GM23248 (cell line): ENCODE measurements at regions not wholly inside any gene's neighbourhood (a gene's known extent, or its start where the extent isn't known, plus 50 kb on each side); places are given as distances from the start of the nearest gene placed in this dataset.

Experiments used
- DNase-seq: peaks from one replicate; pipeline ENCODE4 v3.0.0-alpha.2; 2015
- H2AFZ ChIP-seq: fragments of 200-600 bp; sonication (generic); 2 replicates; pipeline ENCODE4 v1.6.1; 2016; ENCODE audit warnings: antibody characterized with exemption
- H3F3A ChIP-seq: fragments of 200-600 bp; sonication (generic); 2 replicates; pipeline ENCODE4 v1.6.1; 2016; ENCODE audit warnings: mild to moderate bottlenecking, antibody characterized with exemption, mixed run types; ENCODE audit not compliant: insufficient read depth
- H3K27ac ChIP-seq: fragments of 200-600 bp; sonication (generic); 2 replicates; pipeline ENCODE4 v1.5.1; 2016; ENCODE audit warnings: mild to moderate bottlenecking
- H3K27me3 ChIP-seq: fragments of 200-600 bp; sonication (generic); replicated peaks from 2 replicates; pipeline ENCODE4 v1.6.1; 2016; ENCODE audit warnings: mild to moderate bottlenecking; ENCODE audit not compliant: insufficient read depth
- H3K36me3 ChIP-seq: fragments of 200-600 bp; sonication (generic); 2 replicates; pipeline ENCODE4 v1.6.1; 2016; ENCODE audit warnings: low read depth, mild to moderate bottlenecking
- H3K4me1 ChIP-seq: fragments of 200-600 bp; sonication (generic); 2 replicates; pipeline ENCODE4 v1.6.1; 2016; ENCODE audit warnings: mild to moderate bottlenecking; ENCODE audit not compliant: insufficient read depth
- H3K4me2 ChIP-seq: fragments of 200-600 bp; sonication (generic); one replicate; pipeline ENCODE4 v1.6.1; 2016; ENCODE audit warnings: mild to moderate bottlenecking; ENCODE audit not compliant: unreplicated experiment
- H3K4me3 ChIP-seq: fragments of 200-600 bp; sonication (generic); 2 replicates; pipeline ENCODE4 v1.5.1; 2016; ENCODE audit warnings: mild to moderate bottlenecking
- H3K79me2 ChIP-seq: fragments of 200-600 bp; sonication (generic); 2 replicates; pipeline ENCODE4 v1.6.1; 2016; ENCODE audit warnings: mild to moderate bottlenecking; ENCODE audit not compliant: insufficient read depth
- H3K9ac ChIP-seq: fragments of 200-600 bp; sonication (generic); 2 replicates; pipeline ENCODE4 v1.6.1; 2016; ENCODE audit warnings: mild to moderate bottlenecking
- H3K9me2 ChIP-seq: fragments of 200-600 bp; sonication (generic); 2 replicates; pipeline ENCODE4 v1.6.1; 2016; ENCODE audit warnings: mixed run types, mild to moderate bottlenecking, moderate library complexity; ENCODE audit not compliant: insufficient read depth
- H3K9me3 ChIP-seq: fragments of 200-600 bp; sonication (generic); one replicate; pipeline ENCODE4 v1.6.1; 2017; ENCODE audit warnings: low read depth
- H4K20me1 ChIP-seq: fragments of 200-600 bp; sonication (generic); 2 replicates; pipeline ENCODE4 v1.6.0; 2016; ENCODE audit not compliant: insufficient read depth
- EZH2 ChIP-seq: fragments of 200-600 bp; sonication (generic); IDR thresholded peaks from 2 replicates; pipeline ENCODE4 v1.6.1; 2018; ENCODE audit warnings: antibody characterized with exemption, mild to moderate bottlenecking; ENCODE audit not compliant: insufficient read depth, poor library complexity, severe bottlenecking
- EZH2phosphoT487 ChIP-seq: fragments of 200-600 bp; sonication (generic); IDR thresholded peaks from 2 replicates; pipeline ENCODE4 v1.6.1; 2018; ENCODE audit warnings: antibody characterized with exemption, moderate library complexity, mild to moderate bottlenecking, low read depth; ENCODE audit not compliant: insufficient read depth
- WGBS, 2 experiments: methylation state at CpG; one replicate each; pipeline ENCODE4 v1.1.6; 2015 to 2017; ENCODE audit warnings: low lambda C conversion rate in 2 of 2, low coverage in 1 of 2; ENCODE audit errors: missing lambda C conversion rate in 2 of 2; 5-methylcytosine and 5-hydroxymethylcytosine counted together
- in situ Hi-C: fragments of 300-500 bp; cut with MboI; formaldehyde crosslinking; loops from 2 replicates; pipeline ENCODE4 v1.15.0; 2020

DNA sequence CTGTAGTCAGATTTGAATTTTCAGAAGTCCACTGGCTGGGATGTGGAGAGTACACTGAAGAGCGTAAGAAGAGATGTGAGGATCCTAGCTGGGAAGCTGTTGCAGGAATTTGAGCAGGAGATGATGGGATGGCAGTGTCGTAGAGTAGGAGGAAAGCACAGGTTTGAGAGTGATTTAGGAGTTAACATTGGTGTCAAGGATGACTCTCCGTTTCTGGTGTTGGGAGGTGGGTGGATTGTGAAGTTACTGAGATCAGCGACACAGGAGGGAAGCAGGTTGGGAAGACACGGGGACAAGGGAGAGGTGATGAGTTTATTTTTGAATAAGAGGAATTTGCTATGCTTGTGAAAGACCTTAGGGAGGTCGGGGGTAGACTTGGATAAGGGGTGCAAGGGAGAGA lies 434.2 kb upstream of the TPM1 start:
- DNase-seq, result no peak
- H4K20me1 ChIP-seq, result no peaks in the 10 kb centered on the region
- H3K9me3 ChIP-seq, result no peaks in the 10 kb centered on the region
- no peak overlapping the region for H3K9ac ChIP-seq
- H3F3A ChIP-seq, result peaks cover 42% of the 10 kb centered on the region
- no peak overlapping the region for H2AFZ ChIP-seq
- WGBS, 2 experiments, result 90 to 93% methylated on average over 6 of the region's 6 CpGs
- no peak overlapping the region for H3K4me3 ChIP-seq
- in situ Hi-C loops, result no loop called here
- H3K9me2 ChIP-seq, result no peaks in the 10 kb centered on the region
- H3K27me3 ChIP-seq, result no peaks in the 10 kb centered on the region
- TF ChIP-seq EZH2 (no peak), EZH2phosphoT487 (no peak)
- H3K4me2 ChIP-seq, result peak overlapping the region; percentile 49
- no peak overlapping the region for H3K27ac ChIP-seq
- H3K4me1 ChIP-seq, result peaks cover 41% of the 10 kb centered on the region
- peaks cover 44% of the 10 kb centered on the region for H3K79me2 ChIP-seq
- H3K36me3 ChIP-seq, result no peaks in the 10 kb centered on the region

DNA sequence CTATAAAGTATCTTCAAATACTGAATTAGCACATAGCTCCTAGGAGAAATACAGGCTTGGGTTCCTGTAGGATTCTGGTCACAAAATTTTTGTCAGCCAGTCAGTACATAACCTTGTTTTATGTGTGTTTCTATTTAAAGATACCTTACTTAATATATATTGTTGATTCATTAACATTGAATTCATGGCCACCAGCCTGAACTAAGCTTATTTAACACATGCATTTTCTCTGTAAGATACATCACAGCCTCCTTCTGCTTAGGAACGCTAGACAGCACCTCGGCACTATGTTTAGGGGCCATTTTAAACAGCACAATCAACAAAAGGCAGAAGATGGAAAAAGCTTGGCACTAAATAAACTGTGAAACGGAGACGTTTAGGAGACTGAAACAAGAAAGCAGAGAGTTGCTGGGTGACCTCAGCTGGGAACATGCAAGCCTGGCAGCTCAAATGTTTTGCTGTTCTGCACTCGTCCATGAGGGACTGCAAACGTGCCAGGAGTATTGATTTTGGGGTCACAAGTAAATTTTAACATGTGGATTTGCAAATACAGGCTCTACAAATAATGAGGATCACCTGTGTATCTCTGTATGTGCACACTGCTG lies 432.2 kb upstream of the TPM1 start:
- in situ Hi-C loops, result no loop called here
- H3K4me3 ChIP-seq, result no peak overlapping the region
- no peak overlapping the region for H3K27ac ChIP-seq
- no peak overlapping the region for H2AFZ ChIP-seq
- H3K9ac ChIP-seq, result no peak overlapping the region
- H3F3A ChIP-seq, result peaks cover 28% of the 10 kb centered on the region
- H3K9me2 ChIP-seq, result no peaks in the 10 kb centered on the region
- H3K4me1 ChIP-seq, result peaks cover 27% of the 10 kb centered on the region
- no peaks in the 10 kb centered on the region for H4K20me1 ChIP-seq
- peaks cover 63% of the 10 kb centered on the region for H3K79me2 ChIP-seq
- WGBS, 2 experiments, result 55 to 62% methylated on average over 6 of the region's 6 CpGs
- no peak for TF ChIP-seq EZH2
- TF ChIP-seq EZH2phosphoT487, result no peak
- H3K27me3 ChIP-seq, result no peaks in the 10 kb centered on the region
- H3K36me3 ChIP-seq, result no peaks in the 10 kb centered on the region
- DNase-seq, result no peak
- H3K4me2 ChIP-seq, result no peak overlapping the region
- H3K9me3 ChIP-seq, result no peaks in the 10 kb centered on the region

DNA sequence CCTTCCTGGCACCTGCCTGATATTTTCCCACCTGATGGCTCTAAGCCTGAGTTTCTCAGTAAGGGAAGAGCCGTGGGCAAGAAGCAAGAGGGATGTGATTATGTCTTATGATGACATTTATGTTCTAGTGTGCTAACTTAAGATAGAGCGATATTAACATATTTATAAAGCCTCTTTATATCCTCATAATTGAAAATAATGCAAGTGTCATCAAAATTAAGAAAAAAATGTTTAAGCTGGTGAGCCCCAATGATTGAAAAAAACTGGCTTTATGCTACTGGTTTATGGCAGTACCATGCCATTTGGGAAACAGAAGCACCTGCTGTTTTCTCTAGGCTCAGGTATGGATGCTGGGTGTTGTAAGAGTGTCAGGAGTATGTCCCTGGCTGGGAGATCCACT lies 431.5 kb upstream of the TPM1 start:
- Histone ChIP-seq H3K27ac (no peak overlapping the region), H3K36me3 (no peaks in the 10 kb centered on the region), H3K9me3 (no peaks in the 10 kb centered on the region), H3K9me2 (no peaks in the 10 kb centered on the region), H3F3A (peaks cover 22% of the 10 kb centered on the region), H4K20me1 (no peaks in the 10 kb centered on the region), H3K4me1 (peaks cover 24% of the 10 kb centered on the region), H3K4me3 (no peak overlapping the region), H3K27me3 (no peaks in the 10 kb centered on the region), H3K9ac (no peak overlapping the region), H2AFZ (no peak overlapping the region), H3K4me2 (no peak overlapping the region), H3K79me2 (peaks cover 69% of the 10 kb centered on the region)
- TF ChIP-seq EZH2phosphoT487 (no peak), EZH2 (no peak)
- DNase-seq, result no peak
- 81 to 83% methylated on average over 2 of the region's 2 CpGs for WGBS, 2 experiments
- in situ Hi-C loops, result no loop called here

DNA sequence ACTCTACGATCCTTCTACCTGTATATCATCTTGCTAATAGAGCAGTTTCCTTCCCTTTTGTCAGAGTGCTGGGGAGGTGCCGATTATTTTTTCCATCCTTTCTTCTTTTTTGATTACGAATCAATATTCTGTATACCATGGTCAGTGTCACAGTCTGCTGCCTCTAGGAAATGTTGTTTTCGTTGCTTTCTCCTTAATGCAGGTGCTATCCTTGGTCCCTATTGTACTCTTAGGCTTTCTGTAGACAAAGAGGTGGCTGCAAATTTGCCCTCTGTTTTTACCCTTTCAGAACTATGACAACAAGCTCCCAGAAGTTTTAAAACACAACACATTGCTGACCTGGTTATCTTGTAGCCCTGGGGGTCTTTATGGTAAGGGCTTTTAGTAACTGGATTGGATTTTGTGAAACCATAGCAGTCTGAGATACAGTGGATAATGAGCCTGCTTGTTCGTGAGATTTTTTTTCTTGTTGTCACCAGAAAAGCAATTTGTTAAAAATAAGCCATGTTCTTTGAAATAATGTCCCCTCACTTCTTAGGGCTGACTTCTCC lies 430.3 kb upstream of the TPM1 start:
- Histone ChIP-seq H3K9me2 (no peaks in the 10 kb centered on the region), H4K20me1 (no peaks in the 10 kb centered on the region), H3K27ac (no peak overlapping the region), H3K4me3 (no peak overlapping the region), H3K4me2 (no peak overlapping the region), H2AFZ (no peak overlapping the region), H3K27me3 (no peaks in the 10 kb centered on the region), H3K4me1 (peaks cover 15% of the 10 kb centered on the region), H3F3A (peaks cover 12% of the 10 kb centered on the region), H3K79me2 (peaks cover 78% of the 10 kb centered on the region), H3K9ac (no peak overlapping the region), H3K36me3 (no peaks in the 10 kb centered on the region), H3K9me3 (no peaks in the 10 kb centered on the region)
- no peak for TF ChIP-seq EZH2
- no peak for TF ChIP-seq EZH2phosphoT487
- WGBS, 2 experiments, result 95 to 98% methylated on average over 5 of the region's 5 CpGs
- in situ Hi-C loops, result no loop called here
- no peak for DNase-seq

DNA sequence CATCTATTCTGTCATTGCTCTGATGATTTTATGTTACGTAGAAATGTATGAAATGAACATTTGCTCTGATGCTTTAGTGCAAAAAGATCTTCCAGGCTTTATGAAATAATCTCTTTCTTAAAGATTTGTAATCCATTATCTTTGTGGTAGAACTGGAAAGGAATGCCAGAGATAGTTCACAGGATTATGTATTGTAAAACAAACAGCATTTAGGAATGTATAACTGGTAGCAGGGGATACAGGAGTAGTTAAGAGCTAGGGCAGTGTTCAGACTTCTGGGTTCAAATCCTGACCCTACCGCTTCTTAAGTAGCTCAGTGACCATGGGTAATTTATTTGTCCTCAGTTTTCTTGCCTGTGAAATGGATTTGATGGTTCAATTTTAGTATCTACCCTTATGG lies 429.8 kb upstream of the TPM1 start:
- no peak for DNase-seq
- no peaks in the 10 kb centered on the region for H3K27me3 ChIP-seq
- H3K9me2 ChIP-seq, result no peaks in the 10 kb centered on the region
- H3K9ac ChIP-seq, result no peak overlapping the region
- H2AFZ ChIP-seq, result no peak overlapping the region
- H3K27ac ChIP-seq, result no peak overlapping the region
- no peaks in the 10 kb centered on the region for H4K20me1 ChIP-seq
- peaks cover 78% of the 10 kb centered on the region for H3K79me2 ChIP-seq
- peaks cover 7% of the 10 kb centered on the region for H3F3A ChIP-seq
- TF ChIP-seq EZH2 (no peak), EZH2phosphoT487 (no peak)
- no peak overlapping the region for H3K4me2 ChIP-seq
- H3K36me3 ChIP-seq, result no peaks in the 10 kb centered on the region
- WGBS, 2 experiments, result 98 to 100% methylated on average over 2 of the region's 2 CpGs
- no peak overlapping the region for H3K4me3 ChIP-seq
- H3K9me3 ChIP-seq, result no peaks in the 10 kb centered on the region
- peaks cover 15% of the 10 kb centered on the region for H3K4me1 ChIP-seq
- in situ Hi-C loops, result no loop called here
